Dermis blood vessel endothelial cell (primary cell): ENCODE measurements at regions not wholly inside any gene's neighbourhood (a gene's known extent, or its start where the extent isn't known, plus 50 kb on each side); places are given as distances from the start of the nearest gene placed in this dataset.
"Not testable (repeated sequence)": the region's sequence is repeated elsewhere in the genome, so short reads cannot be mapped to it uniquely, and the experiment has no call there.

ENCODE experiments used
- DNase-seq: peaks from one replicate; pipeline ENCODE4 v3.0.0; 2010

DNA sequence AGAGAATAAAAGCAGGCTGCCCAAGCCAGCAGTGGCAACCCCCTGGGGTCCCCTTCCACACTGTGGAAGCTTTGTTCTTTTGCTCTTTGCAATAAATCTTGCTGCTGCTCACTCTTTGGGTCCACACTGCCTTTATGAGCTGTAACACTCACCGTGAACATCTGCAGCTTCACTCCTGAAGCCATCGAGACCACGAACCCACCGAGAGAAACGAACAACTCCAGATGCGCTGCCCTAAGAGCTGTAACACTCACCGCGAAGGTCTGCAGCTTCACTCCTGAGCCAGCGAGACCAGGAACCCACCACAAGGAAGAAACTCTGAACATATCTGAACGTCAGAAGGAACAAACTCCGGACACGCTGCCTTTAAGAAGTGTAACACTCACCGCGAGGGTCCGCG is 1252.9 kb downstream of the STIM2 start:
- not testable (repeated sequence) for DNase-seq

DNA sequence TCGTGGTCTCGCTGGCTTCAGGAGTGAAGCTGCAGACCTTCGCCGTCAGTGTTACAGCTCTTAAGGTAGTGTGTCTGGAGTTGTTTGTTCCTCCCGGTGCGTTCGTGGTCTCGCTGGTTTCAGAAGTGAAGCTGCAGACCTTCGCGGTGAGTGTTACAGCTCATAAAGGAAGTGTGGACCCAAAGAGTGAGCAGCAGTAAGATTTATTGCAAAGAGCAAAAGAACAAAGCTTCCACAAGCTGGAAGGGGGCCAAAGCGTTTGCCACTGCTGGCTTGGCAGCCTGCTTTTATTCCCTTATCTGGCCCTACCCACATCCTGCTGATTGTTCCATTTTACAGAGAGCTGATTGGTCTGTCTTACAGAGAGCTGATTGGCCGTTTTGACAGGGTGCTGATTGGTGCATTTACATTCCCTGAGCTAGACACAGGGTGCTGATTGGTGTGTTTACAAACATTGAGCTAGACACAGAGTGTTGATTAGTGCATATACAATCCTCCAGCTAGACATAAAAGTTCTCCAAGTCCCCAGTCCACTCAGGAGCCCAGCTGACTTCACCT is 1256.0 kb downstream of the STIM2 start:
- not testable (repeated sequence) for DNase-seq

DNA sequence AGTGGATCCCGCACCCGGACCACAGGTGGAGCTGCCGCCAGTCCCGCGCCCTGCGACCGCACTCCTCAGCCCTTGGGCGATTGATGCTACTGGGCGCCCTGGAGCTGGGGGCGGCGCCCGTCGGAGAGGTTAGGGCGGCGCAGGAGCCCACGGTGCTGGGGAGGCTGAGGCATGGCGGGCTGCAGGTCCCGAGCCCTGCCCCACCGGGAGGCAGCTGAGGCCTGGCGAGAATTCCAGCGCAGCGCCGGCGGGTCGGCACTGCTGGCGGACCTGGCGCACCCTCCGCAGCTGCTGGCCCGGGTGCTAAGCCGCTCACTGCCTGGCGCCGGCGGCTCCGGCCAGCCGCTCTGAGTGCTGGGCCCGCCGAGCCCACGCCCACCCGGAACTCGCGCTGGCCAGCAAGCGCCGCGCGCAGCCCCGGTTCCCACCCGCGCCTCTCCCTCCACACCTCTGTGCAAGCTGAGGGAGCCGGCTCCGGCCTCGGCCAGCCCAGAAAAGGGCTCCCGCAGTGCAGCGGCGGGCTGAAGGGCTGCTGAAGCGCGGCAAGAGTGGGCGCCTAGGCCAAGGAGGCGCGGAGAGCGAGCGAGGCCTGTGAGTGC is 1256.5 kb downstream of the STIM2 start:
- no peak for DNase-seq

- no peak for DNase-seq
Measured at GRCh38 chr4:28146191-28146590, 1285.5 kb downstream of the STIM2 start.

- no peak for DNase-seq
Measured at GRCh38 chr4:28148221-28148620, 1287.6 kb downstream of the STIM2 start.

GRCh38 chr4:28149762-28150161 is 1289.1 kb downstream of the STIM2 start:
- DNase-seq: no peak

- DNase-seq: no peak
Measured at GRCh38 chr4:28151314-28151713, 1290.7 kb downstream of the STIM2 start.

GRCh38 chr4:28167411-28167810 is 1306.8 kb downstream of the STIM2 start:
- DNase-seq: no peak

- DNase-seq: no peak
Measured at GRCh38 chr4:28176942-28177341, 1316.3 kb downstream of the STIM2 start.

DNA sequence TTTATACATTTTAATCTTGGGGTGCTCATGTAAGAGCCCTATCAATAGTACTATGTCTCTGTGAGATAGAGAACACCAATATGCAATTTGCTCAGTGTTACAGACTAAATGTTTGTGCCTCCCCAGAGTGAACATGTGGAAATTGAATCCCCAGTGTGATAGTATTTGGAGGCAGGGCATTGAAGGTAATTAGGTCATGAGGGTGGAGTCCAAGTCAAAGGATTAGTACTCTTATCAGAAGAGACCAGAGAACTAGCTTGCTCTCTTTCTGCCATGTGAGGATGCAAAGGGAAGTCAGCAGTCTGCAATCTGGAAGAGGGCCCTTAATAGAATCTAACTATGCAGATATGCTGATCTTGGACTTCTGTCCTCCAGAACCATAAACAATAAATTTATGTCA is 1317.0 kb downstream of the STIM2 start:
- no peak for DNase-seq

DNA sequence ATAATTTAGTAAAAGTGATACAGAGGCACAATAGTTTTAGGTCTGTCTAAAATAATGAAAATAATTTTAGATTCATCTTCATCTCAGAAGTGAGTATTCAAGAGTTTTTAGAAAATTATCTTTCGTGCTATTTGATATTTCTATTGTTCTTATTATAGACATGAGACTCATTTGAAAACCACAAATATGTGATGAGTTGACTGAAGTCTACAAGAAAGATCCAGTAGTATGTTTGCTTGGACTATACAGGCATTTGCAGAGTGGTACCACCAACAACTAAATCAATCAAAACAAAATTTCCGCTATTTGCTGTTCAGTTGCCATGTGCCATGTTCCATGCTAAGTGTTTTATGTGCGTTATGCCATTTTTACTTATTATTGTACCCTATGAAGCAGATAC is 1318.5 kb downstream of the STIM2 start:
- DNase-seq: no peak

GRCh38 chr4:28209371-28209924 is 1348.8 kb downstream of the STIM2 start:
- no peak for DNase-seq

DNA sequence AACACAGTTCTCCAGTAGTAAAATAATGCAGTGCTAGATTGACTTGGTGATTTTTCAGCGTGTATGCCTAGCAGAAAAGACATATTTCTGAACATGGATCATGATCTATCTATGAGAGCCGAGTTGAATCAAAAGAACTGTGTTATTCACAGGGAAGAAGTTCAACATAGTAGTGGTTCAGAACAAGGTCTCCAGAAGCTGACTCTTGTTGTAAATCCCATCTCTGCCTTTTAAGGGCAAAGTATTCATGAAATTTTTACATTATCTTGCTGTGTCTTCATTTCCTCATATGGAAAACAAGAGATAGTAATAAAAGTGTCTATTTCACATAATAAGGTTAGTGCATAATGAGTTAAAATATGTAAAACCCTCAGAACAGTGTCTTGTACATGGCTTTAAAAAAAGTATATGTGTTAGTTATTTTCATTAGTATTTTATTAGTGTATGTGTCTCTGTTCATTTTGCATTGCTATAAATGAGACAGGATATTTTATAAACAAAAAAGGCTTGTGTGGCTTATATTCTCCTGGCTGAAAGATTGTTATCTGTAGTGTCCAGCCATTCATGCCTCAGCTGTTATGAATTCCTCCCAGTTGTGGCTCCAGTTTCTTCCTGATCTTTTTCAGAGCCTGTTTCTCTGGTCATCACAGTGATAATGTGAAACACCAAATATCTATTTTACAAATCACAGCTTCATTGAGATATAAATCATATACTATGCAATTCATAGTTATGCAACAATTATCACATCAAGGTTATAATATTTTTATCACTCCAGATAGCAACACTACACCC is 1351.2 kb downstream of the STIM2 start:
- DNase-seq: no peak

DNA sequence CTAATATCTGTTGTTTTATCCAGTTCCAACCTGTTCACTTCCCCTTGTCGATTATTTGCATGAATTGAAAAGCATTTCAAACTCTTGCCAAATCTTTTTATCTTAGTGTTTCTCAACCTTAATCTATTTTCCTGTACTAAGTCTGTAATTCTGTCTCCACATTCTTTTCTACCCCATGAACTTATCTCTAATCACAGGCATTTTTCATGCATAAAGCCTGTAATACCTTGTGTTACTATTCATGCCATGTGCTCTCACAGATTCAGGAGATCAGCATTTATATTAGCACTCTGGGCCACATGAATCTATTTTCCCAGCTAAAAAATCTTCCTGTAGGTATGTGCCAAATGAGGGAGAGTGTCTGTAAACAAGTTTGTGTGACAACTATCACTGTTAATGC is 1360.9 kb downstream of the STIM2 start:
- DNase-seq: no peak

DNA sequence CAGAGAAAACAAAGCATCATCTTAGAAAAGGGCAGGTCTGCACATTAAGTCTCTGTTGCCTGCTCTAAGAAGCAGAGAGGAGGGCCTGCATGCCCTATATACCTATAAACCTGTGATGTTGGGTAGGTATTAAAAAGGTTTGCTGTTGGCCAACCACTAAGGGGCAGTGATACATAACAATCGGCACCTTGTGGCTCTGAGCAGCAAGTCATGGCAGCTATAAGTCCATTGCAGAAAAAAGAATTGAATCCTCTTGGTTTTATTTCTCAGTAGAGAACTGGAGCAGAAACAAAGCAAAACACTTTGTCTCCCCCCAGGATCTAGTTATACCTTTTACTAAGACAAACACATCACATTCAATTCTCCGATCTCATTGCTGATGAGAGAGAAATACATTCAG is 1364.4 kb downstream of the STIM2 start:
- peak; percentile 1 for DNase-seq

DNA sequence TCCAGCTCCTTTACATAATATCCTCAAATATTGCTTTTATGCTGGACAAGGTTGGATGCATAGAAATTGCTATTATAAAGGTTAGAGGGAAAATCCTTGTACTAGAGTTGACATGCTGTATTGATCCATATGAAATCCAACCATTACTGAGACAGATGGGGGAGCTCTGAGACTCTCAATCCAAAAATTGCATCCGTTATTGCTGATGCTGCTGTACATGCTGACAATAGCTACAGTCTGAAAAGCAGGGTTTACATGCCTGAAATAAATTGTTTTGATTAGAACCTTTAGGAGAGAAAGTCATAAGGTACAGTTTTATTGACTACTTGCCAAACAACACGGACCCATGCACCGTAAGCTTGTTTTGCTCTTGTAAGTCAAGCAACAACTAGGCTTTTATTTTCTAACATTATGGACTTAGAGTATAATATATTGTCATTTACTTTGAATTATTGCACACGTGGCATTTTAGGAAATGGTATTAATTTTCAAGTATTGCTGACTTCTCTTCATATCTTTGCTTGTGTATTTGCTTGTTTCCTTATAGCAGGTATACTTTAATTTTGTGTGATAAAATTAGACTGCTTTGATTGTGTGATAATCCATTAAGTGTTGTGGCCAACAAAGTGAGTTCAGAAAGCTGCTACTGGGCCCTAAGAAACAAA is 1365.2 kb downstream of the STIM2 start:
- DNase-seq: no peak

- no peak for DNase-seq
Measured at GRCh38 chr4:28226962-28227361, 1366.3 kb downstream of the STIM2 start.

GRCh38 chr4:28227764-28228163 is 1367.1 kb downstream of the STIM2 start:
- DNase-seq: no peak

DNA sequence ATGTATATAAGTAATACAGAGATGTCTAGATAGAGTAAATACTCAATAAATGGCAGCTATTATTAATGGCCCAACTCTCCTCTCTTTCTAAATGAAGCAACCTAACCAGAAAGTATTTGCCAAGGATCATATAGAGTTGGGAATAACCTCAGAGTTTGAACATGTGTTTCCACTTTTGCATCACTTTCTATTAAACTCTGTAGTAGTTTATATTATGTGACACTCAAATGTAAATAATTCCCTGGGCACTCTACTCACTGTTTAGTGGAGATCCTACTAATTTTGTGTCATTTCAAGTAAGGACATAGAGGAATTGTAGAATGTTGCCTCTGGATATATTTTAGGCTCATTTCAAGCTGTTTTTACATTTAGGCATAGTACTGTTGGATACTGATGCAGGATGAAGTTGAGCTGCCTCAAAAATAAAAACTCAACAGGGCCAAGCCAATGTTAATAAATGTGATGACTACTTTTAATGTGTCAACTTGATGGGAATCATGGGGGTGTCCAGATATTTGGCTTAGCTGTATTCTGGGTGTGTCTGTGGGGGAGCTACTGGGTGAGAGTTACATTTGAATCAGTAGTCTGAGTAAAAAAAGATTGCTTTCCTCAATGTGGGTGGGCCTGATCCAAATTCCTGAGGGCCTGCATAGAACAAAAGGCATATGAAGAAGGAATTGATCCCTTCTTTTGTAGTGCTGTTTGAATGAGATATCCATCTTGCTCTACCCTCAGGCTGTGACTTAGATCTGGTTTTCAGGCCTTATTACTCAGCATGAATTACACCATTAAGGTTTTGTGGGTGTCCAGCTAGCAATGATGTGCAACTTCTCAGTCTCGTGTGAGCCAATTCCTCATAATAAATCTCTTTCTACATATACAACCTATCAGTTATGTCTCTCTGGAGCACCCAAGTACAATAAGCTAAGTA is 1368.2 kb downstream of the STIM2 start:
- no peak for DNase-seq

- no peak for DNase-seq
Measured at GRCh38 chr4:28232376-28232775, 1371.7 kb downstream of the STIM2 start.

DNA sequence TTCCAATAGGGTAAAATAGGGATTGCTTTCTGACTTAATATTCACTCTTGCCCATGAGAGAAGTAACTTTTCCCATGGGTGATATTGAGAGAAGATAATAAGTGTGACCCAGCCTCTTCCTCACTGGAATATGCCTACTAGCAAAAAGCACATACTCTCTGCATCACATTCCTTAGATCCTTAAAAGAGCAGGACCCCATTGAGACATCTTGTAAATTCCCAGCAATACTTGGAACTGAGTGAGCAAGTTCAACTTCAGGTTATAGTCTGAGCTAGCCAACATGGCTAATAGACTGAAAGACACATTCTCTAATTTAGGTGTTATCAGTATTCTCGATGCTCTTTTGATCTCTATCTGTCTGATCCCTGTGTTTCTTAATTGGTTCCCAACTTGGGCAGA is 1372.3 kb downstream of the STIM2 start:
- DNase-seq: no peak

DNA sequence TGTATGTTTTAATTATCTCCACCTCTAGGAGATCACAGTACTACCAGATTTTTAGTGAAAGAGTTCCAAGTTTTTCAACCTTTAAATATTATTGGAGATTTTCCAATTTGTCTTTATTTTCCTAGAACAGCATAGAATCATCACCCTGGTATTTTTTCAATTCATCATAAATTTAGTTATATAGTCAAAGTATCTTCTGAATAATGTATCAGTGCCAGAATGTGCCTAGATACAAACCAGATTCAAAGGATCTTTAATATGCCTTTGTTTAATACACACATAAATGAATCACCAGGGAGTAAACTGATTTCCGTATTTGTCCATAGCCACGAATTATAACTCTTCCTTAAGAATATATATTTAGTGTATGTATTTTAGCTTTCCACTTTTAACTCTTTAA is 1373.1 kb downstream of the STIM2 start:
- DNase-seq: no peak
